Stimulated activated CD4-positive, alpha-beta T cell treated with anti-CD3 and anti-CD28 coated beads, Interleukin-12 subunit alpha, Interleukin-12 subunit beta, amount 100 ng/mL, for 24 hours (primary cell): ENCODE measurements at regions not wholly inside any gene's neighbourhood (a gene's known extent, or its start where the extent isn't known, plus 50 kb on each side); places are given as distances from the start of the nearest gene placed in this dataset.

ENCODE experiments used
- DNase-seq, 2 experiments: peaks; one replicate each; pipeline ENCODE4 v3.0.0-alpha.2; 2020; ENCODE audit warnings: low read depth in 2 of 2

GRCh38 chr18:72187956-72188355 lies 356.2 kb downstream of the CBLN2 start:
- DNase-seq = no peak

GRCh38 chr18:72181241-72181764 lies 362.8 kb downstream of the CBLN2 start:
- peak in 1 of 2 experiments; percentile 0 for DNase-seq

DNA sequence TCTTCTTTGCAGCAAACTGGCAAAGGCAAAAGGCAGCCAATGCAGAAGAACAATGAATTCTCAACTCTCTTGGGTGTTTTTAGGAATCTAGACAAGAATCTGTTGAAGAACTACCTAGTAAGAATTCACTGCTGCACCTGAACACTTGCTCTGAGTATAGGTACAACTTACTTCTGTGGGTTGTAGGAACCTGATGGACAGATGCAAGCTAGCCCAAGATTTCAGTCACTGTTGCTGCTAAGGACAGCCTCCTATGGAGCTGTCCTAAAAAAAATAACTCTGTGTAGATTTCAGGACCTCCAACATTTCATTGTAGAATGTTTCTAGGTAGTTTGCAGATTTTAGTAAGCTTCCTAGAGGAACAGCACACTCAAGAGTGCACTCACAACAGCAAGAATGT lies 363.5 kb downstream of the CBLN2 start:
- DNase-seq = no peak

- no peak for DNase-seq
Measured at GRCh38 chr18:72174972-72175649, 369.0 kb downstream of the CBLN2 start.

- DNase-seq = no peak
Measured at GRCh38 chr18:72171596-72171995, 372.5 kb downstream of the CBLN2 start.

- DNase-seq = no peak
Measured at GRCh38 chr18:72161691-72162090, 382.5 kb downstream of the CBLN2 start.

GRCh38 chr18:72160510-72161445 lies 383.4 kb downstream of the CBLN2 start:
- no peak for DNase-seq

GRCh38 chr18:72155327-72155726 lies 388.8 kb downstream of the CBLN2 start:
- DNase-seq = no peak

DNA sequence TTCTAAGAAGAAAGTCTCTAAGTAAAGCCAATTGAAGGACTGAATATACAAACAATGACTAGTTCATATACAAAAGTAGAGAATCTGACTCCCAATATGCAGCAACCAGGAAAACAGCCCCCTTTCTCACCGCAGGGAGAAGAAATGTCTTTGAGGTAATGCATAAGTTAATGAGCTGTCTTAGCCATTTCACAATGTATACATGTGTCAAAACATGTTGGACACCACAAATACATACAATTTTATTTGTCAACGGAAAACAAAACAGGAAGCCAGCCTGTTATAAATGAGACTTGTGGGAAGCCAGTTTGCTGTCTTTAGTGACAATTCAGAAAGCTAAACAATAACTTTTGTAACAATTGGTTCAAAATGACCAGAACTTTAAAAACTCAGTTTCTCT lies 389.2 kb downstream of the CBLN2 start:
- no peak for DNase-seq

DNA sequence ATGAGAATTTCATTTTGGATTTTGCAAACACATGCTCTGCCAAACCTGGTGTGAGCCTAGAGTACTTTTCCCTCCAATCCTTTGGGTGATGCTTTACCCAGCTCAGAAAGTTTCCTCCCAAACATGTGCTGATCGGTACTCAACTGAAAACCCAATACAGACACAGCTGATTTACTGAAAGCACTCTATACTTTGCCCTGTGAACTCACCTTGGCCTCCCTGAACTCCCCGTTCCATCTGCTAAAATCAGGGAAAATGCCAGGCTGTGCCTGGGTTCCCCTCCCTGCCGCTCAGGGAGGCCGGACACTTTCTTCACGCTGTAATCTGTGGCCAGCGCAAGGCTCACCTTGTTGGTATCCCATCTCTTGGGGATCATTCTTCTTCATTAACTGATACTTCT lies 391.2 kb downstream of the CBLN2 start:
- no peak for DNase-seq

- no peak for DNase-seq
Measured at GRCh38 chr18:72147830-72148229, 396.3 kb downstream of the CBLN2 start.

GRCh38 chr18:72140007-72140406 lies 404.1 kb downstream of the CBLN2 start:
- no peak for DNase-seq

DNA sequence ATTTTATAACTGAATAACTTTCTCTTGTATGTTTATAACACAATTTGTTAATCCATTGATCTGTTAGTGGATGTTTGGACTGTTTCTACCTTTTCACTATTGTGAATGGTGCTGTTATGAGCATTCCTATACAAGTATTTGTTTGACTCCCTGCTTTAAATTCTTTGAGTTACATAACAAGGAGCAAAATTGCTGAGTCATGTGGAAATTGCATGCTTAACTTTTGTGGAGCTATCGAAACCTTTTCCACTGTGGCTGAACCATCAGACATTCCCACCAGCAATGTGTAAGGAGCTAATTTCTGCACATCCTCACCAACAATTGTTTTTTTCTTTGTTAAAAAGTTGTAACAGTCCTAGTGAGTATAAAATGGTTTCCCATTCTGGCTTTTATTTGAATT lies 415.5 kb downstream of the CBLN2 start:
- DNase-seq = no peak

- no peak for DNase-seq
Measured at GRCh38 chr18:72122103-72122502, 422.0 kb downstream of the CBLN2 start.

- DNase-seq = no peak
Measured at GRCh38 chr18:72119082-72119481, 425.1 kb downstream of the CBLN2 start.

- DNase-seq = no peak
Measured at GRCh38 chr18:72114801-72115594, 429.1 kb downstream of the CBLN2 start.

DNA sequence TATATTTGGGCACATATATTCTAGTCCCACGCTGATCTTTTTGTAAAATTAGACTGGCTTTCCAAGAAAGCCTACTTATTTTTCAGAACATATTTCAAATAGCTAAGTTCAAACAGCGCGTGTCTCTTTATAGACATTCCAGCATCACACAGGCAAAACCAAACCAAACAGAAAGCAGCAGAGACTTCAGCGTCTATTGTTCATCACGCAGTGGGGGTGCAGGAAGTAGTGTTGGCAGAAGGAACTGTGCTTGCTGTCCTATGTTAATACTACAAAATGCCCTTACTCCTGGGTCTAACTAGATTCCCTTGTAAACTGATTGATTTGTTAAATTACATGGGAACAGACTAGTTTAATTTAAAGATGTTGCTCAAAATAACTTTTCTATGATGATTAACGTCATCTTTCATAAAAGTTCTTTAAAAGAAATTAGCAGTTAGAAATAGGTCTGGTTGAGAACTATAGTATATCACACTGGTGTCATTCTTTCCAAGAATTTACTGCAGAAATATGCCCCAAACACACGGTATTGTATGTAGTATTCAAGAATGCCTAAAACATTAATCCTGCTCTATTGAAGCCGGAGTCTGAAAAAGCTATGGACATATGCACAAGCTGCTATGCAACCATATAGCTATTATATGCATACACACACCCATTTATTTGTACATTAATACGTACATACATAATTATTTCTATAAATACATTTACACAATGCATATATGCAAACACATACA lies 436.3 kb downstream of the CBLN2 start:
- no peak for DNase-seq

GRCh38 chr18:72104851-72105250 lies 439.3 kb downstream of the CBLN2 start:
- no peak for DNase-seq

GRCh38 chr18:72102412-72102811 lies 441.7 kb downstream of the CBLN2 start:
- DNase-seq = no peak

DNA sequence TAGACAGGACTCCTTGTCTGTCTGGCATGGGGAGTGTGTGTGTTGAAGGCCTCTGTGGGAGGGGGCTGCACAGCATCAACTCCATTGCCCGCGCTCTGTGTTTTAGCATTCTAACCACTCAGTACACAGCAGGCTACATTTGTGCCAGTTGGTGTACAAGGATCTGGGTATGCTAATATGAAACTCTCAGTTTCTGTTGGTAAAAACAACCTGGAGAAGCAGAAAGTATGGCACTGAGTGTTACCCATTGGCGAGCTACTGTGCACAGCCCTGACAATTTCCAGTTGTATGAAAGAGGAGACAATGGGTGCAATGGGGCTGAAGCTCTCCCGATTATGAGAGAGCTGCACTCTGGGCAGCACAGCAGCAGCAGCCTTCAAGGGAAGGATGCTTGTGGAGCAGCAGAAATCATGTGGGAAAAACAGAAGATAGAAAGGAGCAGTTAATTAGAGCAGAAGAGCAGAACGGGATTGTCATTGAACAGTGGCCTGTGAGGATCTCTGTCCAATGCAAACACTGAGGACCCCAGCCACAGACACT lies 443.6 kb downstream of the CBLN2 start:
- DNase-seq = no peak

DNA sequence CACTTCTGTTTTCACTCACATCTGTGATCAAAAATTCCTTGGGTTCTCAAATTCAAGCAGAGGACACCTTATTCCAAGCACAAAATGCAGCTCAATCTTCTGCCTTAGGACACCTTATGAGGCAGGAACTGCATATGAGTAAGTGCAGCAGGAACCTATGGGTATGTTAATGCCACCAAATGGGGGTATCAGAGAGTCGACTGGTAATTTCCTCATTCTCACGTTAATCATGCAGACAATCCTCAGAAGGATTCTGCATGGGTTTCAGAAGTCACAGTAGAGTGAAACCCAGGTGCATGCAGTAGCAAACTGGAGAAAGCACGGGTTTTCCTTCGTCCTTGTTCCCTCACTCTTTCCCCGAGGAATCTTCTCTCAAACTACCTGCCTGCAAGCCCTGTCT lies 452.8 kb downstream of the CBLN2 start:
- no peak for DNase-seq
